ENCODE measurements at regions not wholly inside any gene's neighbourhood (a gene's known extent, or its start where the extent isn't known, plus 50 kb on each side); places are given as distances from the start of the nearest gene placed in this dataset.

GRCh38 chr11:11740836-11741235 is 100.9 kb upstream of the USP47 start:
- H3K4me3 Mint-ChIP-seq, result no peak overlapping the region
- no peak for DNase-seq (ENCODE audit: low spot score)
- H3K27me3 Mint-ChIP-seq (ENCODE audit: insufficient read depth, low read depth, poor library complexity), result peaks cover 4% of the 10 kb centered on the region
- ATAC-seq, result no peak
- H3K27me3 ChIP-seq (ENCODE audit: insufficient read depth), result no peaks in the 10 kb centered on the region
- H2AFZ ChIP-seq, result no peak overlapping the region
- H3K4me2 ChIP-seq, result no peak overlapping the region
- no peak overlapping the region for H3K4me3 ChIP-seq
- H3K9me3 Mint-ChIP-seq, result no peaks in the 10 kb centered on the region
- no peaks in the 10 kb centered on the region for H4K20me1 ChIP-seq (replicated peaks; ENCODE audit: insufficient read depth)
- H3K4me1 ChIP-seq (ENCODE audit: insufficient read depth), result no peaks in the 10 kb centered on the region
- H3K27ac Mint-ChIP-seq, result no peak overlapping the region
- TF ChIP-seq ZNF114 (CRISPR knock-in tag; IDR thresholded peaks at IDR 0.05), result no peak
- TF ChIP-seq POLR2AphosphoS5 (IDR thresholded peaks at IDR 0.05; ENCODE audit: low read depth), result no peak
- TF ChIP-seq CREB1 (CRISPR knock-in tag; IDR thresholded peaks at IDR 0.05; ENCODE audit: low read depth), result no peak
- no peak for TF ChIP-seq REST (IDR thresholded peaks at IDR 0.05; ENCODE audit: unreplicated experiment)
- no peak for TF ChIP-seq ZNF462 (CRISPR knock-in tag; IDR thresholded peaks at IDR 0.05)
- no peak for TF ChIP-seq JUNB (IDR thresholded peaks at IDR 0.05; ENCODE audit: unreplicated experiment)
- no peak for TF ChIP-seq NANOG (IDR thresholded peaks at IDR 0.05; ENCODE audit: borderline replicate concordance)
- TF ChIP-seq EZH2phosphoT487 (IDR thresholded peaks at IDR 0.05; ENCODE audit: unreplicated experiment), result no peak
- no peak for TF ChIP-seq ETS1 (IDR thresholded peaks at IDR 0.05)
- TF ChIP-seq CTCF (conservative IDR thresholded peaks at IDR 0.05; ENCODE audit: low read depth in 2 of 2), result no peak
- no peak for TF ChIP-seq EZH2 (IDR thresholded peaks at IDR 0.05; ENCODE audit: low read depth, unreplicated experiment)
- no peak for TF ChIP-seq STAT1 (IDR thresholded peaks at IDR 0.05; ENCODE audit: unreplicated experiment)
- TF ChIP-seq ZNF331 (CRISPR knock-in tag; IDR thresholded peaks at IDR 0.05; ENCODE audit: low read depth), result no peak
- H3K36me3 Mint-ChIP-seq (ENCODE audit: low read depth), result no peaks in the 10 kb centered on the region
- H3K9me2 ChIP-seq (ENCODE audit: insufficient read depth), result 0 out of 2 replicates have a peak, but pooled peaks cover 4% of the 10 kb centered on the region
- H3K4me1 Mint-ChIP-seq, result peaks cover 10% of the 10 kb centered on the region; the same call in 2 of the 3 replicates
- no peaks in the 10 kb centered on the region for H3K79me2 ChIP-seq (replicated peaks; ENCODE audit: insufficient read depth)
- no peak overlapping the region for H3K27ac ChIP-seq (ENCODE audit: low read depth)
- no peaks in the 10 kb centered on the region for H3K36me3 ChIP-seq (ENCODE audit: insufficient read depth)
- no peaks in the 10 kb centered on the region for H3F3A ChIP-seq (replicated peaks; ENCODE audit: low read depth)
